ENCODE measurements at regions not wholly inside any gene's neighbourhood (a gene's known extent, or its start where the extent isn't known, plus 50 kb on each side); places are given as distances from the start of the nearest gene placed in this dataset.

DNA sequence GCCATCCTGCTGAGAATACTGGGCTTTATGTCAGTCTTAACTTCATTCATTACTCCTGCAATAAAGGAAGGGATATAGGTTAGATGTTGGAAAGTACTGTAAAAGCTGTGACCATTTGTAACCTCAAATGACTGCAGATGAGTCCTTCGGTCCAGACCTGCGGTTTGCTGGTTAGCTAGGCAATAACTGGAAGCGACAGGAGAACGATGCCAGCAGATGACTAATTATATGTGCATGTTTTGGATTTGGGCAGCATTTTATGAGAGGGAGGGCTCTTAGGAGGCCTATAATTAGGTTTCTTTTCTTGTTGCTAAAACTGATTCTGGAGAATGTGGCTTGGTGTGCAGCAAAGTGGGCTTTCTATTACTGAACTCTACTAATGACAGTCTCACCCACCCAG is 205.6 kb downstream of the TMEM182 start:
- DNase-seq (ENCODE audit: low spot score) = peak; percentile 52

DNA sequence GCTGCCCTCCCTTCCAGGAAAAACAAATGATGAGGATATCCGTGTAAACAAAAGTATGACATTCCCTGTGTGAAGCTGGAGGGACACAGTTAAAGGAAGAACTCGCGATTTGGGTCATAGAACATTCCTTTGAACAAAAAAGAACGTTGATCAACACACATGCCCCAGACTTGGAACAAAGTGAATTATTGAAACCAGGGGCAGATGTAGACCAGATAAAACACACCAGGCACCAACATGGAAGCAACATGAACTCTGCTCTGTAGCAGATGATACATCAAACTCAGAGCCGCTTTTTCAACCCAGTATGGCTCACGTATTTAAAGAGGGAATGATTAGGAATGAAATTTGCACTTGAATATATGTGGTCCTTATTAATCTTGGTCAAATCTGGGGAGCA is 206.5 kb downstream of the TMEM182 start:
- DNase-seq (ENCODE audit: low spot score) = no peak

DNA sequence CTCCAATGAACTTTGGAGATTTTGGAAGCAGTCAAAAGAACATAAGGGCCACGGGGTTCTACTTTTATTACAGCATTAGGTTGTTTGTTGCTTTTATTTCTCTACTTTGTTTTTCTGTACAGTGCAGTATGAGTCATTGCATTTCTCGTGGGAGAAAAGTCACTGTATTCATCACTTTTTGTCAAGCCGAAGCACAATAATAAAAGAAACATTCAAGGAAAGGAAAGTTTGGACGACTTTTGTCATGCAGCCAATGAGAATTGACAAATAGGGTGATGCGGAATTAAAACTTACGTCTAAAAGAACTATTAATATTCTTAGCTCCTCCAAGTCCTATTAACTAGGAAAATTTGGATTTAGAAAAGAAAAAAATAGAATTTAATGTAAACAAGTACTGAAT is 209.9 kb downstream of the TMEM182 start:
- no peak for DNase-seq (ENCODE audit: low spot score)

DNA sequence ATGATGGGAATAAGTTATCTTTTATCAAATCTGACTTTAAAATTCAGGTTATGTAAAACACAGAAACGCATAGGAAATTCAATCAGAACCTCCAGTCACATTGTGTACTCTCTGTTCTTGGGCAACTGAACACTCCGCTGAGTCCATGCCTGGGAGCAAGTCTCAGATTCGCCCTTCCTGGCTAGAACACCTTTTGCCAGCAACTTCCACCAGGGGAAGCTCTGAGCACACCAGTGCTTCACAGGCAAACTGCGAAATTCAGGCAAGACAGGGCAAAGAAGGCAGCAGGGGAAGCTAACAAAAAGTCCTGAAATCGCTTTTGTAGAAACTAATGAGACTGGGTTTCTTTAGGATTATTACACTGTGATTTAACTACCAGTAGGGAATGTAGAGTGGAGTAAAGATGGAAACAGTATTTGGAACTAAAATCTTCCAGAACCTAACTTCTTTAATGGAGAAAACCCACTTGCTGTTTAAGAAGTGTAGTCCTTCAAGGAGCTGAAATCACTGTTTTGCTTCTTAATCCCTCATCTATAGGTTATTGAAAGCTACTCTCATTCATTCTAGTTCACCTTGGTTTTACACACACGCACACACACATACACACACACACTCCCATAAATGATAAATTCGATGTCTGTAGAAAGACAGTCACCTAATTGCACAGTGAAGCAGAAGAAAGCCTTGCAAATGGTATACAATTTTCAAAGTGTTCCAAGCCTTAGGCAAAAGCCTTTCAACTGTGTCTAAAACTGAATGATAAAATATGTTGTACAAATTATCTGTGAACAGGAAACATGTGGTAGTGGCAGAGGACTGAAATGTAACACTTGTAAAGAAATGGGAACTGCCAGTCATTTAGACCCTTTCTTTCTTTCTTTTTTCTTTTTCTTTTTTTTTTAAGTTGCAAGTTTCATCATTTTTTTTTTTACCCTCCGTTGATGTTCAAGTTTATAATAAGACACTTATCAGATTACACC is 214.5 kb downstream of the TMEM182 start:
- DNase-seq (ENCODE audit: low spot score) = peak; percentile 8

DNA sequence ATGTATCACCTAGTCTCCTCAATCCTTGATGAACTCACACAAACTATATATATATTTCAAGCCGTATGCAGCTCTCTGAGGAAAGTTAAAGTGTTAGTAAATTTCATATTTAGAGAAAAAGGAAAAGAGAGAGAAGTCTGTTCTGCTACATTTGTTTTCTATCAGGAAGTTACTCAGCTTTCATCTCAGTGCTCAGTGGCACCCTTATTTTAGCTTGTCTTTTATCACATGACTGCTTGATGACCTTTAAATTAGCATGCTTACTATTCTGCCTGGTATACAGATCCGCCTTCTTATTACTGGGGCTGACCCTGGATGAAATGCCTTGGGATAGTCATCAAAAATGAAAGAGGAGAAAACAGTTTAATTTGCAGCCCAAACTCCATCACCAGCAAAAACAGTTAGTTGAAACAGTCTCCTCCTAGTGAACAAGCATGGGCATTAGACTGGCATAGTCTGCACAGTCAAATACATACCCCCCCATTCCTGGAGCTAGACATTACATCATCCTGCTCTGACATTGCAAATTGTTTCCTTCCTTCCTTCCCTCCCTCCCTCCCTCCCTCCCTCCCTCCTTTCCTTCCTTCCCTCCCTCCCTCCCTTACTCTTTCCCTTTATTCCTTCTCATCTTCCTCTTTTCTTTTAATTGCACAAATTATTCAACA is 215.7 kb downstream of the TMEM182 start:
- DNase-seq (ENCODE audit: low spot score) = no peak

DNA sequence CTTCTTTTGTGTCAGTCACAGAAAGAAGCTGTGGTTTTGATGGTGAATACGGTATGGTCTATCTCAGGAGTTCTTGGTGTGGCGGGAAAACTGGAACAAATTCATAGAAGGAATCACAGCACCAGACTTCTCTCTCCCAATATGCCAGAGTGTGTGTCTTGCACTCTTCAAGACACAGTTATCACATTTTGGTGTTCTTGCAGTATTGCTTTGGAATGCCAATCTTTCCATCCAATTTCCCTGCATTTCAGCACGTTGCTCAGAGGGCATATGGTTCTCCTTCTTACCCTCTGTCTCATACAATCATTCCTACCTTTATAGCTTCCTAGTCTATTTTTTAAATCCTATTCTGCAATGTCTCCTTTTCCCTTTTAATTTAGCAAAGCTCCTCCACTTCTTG is 216.3 kb downstream of the TMEM182 start:
- DNase-seq (ENCODE audit: low spot score) = no peak

DNA sequence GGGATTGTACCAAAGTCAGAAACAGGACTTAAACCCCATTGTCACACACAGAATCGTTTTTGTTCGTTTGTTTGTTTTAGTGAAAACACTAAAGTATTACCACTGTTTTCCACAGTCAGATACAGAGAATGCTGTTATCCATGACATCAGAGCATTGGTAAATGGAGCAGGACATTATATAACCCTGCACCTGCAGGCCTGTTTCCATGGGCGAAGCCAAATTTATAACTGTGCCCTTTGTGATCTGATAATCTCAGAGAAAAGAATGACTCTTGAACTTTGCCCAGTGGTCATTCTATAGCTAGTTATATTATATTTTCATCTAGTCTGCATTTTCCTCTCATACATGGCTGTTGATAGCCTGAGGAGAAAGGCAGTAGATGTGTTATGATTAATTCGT is 217.6 kb downstream of the TMEM182 start:
- DNase-seq (ENCODE audit: low spot score) = no peak

DNA sequence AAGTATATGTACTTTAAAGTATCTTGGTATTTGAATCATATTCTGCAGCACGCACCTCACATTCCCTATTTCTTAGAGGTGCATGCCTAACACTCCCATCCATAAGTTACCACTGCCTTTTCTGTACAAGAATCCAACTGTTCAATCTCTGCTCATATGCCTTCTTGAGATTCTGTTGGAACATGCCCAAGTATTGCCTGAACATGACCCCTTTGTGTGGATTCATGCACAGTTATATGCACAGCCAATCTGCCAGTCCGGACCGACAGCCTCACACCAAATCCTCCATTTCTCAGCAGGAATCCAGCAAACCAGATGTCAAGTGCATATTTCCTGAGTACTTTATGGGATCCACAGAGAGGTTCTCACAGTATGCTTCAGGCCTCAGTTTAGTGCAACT is 222.0 kb downstream of the TMEM182 start:
- DNase-seq (ENCODE audit: low spot score) = no peak

DNA sequence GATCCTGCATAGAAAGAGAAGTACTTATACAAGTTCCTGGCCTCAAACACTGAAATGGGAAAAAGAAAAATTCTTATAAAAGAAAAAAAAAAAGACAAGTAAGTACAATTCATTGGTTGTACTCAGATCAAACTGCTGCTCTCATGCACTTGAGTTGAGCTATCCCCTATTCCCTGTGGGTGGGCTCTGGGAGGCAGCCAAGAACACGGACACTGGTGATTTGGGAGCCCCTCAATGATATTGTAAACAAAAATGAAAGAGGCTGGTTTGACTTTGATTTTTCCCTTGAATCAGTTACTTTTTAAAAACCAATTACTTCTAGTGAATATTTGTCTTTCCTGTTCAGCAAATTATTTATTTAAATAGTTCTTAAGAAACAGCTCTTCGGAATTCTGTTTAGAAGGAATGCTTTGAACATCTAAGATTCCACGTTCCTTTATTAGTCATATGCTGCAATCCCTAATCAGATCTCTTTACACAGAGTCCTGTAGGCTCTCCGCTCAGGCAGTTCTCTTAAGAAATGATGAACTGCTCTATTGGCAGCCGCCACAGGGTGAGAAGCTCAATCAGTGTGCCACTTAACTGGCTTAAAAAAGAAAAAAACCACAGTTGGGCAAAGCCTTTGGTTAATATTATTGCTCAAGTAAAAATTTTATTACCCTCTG is 225.1 kb downstream of the TMEM182 start:
- DNase-seq (ENCODE audit: low spot score) = no peak

DNA sequence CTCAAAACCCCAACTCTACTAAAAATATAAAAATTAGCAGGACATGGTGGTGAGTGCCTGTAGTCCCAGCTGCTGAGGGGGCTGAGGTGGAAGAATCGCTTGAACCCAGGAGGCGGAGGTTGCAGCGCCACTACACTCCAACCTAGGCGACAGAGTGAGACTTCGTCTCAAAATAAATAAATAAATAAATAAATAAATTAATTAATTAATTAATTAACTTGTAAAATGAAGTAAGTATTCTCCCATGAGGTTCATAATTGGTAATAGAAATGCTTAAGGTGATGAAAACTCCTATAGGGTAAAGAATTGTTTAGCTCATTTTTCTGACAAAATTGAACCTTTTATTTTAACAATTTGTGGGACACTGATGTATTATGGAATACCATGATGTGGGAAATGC is 230.8 kb downstream of the TMEM182 start:
- no peak for DNase-seq (ENCODE audit: low spot score)

DNA sequence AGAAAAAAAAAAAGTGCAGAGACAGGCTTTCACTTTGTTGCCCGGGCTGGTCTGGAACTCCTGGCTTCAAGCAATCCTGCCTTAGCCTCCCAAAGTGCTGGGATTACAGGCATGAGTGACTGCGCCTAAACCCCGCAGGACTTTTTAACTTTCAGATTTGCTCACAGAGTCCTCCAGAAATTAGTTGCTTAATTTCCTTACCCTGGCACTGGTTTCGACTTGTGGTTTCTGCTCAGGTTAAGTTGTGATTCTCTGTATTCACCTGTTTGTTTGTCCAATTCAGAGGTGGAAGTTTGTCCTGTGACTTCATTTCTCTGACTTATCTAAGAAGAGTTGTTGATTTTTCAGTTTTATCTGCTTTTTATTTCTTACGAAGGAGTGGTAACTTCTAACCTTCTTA is 238.1 kb downstream of the TMEM182 start:
- no peak for DNase-seq (ENCODE audit: low spot score)

DNA sequence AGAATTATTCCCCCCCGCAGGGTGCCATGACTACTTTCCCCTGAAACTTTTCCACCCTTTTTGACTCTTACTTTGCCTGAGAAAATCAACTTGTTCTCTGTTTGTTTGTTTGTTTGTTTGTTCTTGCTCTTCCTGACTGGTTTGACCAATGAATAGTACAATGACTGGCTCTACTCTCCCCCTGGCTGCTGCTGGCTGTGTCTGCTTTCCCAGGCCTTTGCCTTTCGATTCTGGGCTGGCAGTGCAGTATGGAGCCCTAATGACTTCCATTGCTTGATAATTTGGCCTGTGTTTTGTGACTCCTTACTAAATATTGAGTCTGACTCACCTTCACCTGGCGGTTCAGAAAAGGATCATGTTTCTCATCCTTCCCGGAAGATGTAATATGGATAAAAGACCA is 241.1 kb downstream of the TMEM182 start:
- DNase-seq (ENCODE audit: low spot score) = no peak

DNA sequence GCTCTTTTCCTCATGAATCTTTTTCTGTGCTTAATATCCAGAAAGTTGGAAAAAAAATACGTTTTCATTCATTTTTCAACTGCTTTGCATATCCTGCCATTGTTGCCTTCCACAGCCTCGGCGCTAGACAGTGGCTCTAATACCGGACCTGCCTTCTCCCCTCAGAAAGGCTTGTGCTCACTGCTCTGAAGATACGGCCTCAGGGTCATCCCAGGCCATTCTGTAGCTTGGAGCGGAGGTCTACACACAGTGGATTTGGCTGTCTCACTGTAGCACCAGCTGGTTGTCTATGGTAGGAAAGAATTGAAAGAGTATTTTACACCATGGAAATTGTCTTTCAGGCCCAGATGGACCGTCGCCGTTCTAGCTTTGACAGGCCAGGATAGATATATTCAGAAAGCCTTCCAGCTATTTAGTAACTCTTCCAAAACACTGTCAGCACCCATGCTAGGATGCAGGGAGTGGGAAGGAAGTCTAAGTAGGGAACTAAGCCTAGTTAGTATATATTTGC is 242.0 kb downstream of the TMEM182 start:
- no peak for DNase-seq (ENCODE audit: low spot score)

DNA sequence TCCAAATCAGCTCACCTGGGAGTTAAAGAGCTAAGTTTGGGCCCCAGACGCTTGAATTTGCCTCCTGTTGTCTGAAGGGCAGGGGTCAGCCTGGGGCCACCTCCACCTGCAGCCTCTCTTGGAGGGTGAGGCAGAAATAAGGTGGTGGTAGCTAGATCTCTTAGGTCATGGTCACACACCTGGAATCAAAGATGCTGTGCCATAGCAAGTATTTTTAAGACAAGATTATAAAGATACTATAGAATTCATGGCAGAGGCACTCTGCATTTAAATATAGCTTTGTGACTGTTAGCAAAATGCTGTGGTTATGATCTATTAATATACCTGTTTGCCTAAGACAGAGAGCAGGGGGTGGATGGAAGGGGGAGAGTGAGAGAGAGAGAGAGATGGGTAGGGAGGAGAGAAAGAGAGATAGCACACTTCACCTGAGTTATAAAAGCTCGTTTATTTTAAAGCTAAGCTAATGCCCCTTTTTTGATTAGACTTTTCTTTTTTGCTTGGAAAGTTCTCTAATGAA is 242.7 kb downstream of the TMEM182 start:
- no peak for DNase-seq (ENCODE audit: low spot score)

DNA sequence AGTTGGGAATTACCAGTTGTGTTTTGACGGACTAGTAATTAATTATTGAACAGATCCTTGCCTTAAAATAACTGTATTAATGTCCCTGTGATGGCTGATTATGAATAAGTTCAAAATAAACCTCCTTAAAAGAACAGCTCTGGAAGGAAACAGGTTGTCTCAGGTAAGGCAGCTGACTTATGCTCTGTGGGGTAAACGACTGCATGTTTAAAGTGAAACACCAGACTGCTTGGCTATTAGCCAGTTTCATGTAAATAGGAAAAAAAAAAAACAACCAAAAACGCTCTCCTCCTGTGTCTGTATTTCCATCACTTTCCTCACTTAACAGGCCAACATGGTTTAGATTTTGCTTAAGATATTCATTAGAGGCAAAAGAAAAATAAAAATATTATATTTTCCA is 243.6 kb downstream of the TMEM182 start:
- DNase-seq (ENCODE audit: low spot score) = no peak

DNA sequence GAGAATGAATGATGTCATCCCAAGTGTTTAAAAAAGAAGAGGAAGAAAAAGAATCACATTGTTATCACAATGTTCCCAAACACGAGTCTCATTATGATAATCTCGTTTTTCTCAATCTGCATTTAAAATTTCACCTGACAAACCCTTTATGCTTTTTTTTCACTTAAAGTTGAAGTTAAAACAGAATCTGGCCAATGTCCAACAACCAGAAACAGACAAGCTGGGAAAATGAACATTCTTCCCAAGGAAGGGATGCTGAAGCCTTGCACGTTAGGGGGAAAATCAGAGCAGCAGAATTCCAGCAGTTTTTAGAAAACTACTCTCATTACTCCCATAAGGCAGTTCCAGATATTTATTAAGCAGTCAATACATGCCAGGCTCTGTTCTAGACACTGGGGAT is 245.3 kb downstream of the TMEM182 start:
- DNase-seq (ENCODE audit: low spot score) = no peak

DNA sequence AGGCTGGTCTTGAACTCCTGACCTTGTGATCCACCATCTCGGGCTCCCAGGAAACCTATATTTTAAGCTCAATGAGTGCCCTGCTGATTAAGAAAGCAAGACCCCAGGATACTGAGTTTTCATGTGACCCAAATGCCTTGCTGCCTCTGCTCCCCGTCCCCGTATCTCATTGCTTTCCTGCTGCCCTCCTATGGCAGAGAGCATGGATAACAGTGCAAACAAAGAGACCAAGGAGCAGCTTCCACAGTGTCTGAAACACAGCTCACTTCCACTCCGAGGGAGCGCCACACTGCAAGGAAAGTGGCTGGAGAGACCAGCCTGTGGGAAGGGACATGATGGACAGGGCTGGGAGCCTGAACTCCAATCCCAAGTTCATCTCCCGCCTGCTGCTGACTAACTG is 246.8 kb downstream of the TMEM182 start:
- no peak for DNase-seq (ENCODE audit: low spot score)

DNA sequence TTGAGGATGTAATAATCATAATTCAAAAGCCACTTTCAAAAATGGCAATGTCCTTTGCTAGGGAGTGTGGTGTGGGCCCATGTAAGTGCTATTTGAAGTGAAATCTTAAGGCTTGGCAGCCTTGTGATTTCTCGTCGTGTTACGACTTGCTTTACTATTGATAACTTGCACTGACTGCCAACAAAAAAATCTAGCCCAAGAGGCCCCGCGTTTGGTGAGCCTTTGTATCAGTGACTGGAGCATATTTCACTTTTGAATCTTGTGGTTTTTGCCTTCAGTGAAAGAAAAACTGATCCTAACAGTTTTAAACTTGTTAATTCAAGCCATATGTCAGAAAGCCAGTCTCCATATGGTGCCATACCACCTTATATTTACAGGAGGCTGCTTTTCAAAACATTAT is 248.0 kb downstream of the TMEM182 start:
- DNase-seq (ENCODE audit: low spot score) = no peak

DNA sequence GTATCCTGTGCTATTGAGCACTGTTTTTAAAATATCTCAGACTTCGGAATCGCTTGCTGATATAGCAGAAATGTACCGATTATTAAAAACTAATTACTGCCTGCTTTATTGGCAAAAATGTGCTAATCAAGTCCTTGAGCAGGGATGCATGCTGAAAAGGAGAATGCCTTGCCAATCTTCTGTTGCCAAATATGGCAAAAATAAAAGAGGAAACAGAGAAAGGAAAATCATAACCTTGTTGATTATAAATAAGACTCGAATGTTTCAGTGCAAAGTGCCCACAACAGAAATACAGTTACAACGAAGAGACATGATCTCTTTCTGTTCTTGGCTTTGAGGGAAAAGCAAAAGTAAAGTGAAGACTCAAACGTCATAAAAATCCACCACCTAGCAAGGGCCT is 248.5 kb downstream of the TMEM182 start:
- no peak for DNase-seq (ENCODE audit: low spot score)

DNA sequence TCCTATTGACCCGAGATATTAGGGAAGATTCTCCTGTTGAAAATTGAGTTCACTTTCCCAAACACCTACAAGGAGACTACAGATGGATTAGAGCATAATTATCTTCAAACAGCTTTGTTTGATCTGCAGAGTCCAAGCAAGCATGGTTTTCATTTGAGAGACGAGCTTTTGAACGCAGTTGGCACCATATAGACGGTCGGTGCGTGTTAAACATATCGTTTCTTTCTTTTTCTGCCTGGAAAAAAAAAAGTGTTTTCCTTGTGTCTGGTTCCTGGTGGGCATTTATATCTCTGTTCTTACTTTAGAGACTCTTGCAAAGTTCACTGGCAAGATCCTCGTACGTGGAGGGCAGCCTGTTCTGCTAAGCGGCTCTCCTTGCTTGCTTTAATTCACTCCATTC is 248.9 kb downstream of the TMEM182 start:
- DNase-seq (ENCODE audit: low spot score) = no peak

DNA sequence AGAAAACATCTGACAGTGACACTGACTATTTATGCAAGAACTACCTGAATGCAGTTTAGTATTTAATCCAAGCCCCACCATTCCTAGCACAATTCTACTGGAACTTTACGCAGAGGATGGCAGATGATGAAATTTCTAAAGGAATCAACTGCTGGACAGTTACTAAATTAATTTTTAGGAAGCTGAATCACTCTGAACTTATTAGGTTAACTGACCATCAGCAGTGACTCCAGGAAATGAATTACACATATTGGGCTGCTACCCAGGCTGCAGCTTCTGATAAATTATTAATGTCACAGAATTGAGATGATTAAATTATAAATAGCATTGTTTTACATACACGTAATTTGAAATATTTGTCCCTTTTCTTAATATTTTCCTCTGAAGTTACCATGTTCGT is 250.8 kb downstream of the TMEM182 start:
- no peak for DNase-seq (ENCODE audit: low spot score)

DNA sequence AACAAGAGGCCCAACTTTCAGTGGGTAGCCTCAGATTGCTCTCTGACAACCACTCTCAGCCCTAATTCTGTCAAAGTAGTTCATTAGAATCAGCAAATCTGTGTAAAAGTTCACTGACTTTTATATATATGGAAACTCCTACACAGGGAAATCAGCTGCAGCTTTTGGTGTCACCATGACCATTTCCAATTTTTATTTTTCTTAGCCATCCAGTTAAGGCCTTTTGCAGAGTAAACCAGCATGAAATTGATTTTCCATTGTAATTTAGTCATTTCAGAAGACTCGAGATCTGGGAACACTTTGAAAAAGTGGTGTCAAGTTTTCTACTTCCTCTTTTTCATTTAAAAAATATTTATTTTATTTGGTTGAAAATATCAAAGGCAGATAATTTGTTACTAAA is 263.2 kb downstream of the TMEM182 start:
- no peak for DNase-seq (ENCODE audit: low spot score)

DNA sequence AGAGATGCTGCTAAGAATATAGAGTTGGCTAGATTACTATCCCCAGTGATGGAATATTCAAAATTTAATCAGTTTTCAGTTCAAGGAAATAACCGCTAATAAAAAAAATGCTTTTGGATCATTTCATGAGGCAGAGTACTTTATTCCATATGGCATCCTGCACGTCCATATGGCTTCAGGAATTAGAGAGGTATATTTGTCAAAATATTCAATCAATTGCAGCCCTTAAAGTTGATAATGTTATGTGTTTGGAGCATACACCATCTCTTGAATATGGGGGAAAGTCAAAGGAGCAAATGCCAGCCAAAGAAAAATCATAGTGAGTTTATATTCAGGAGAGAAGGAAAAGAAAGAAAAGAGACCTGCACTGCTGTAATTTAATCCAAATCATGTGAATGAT is 266.4 kb downstream of the TMEM182 start:
- no peak for DNase-seq (ENCODE audit: low spot score)
